AG09309 (cell line): ENCODE measurements at regions not wholly inside any gene's neighbourhood (a gene's known extent, or its start where the extent isn't known, plus 50 kb on each side); places are given as distances from the start of the nearest gene placed in this dataset.

Experiments used
- DNase-seq: peaks from one replicate; pipeline ENCODE4 v3.0.0-alpha.2; 2010; ENCODE audit warnings: low read depth
- H3K4me3 ChIP-seq: 2 replicates; pipeline ENCODE4 v1.5.1; 2011; ENCODE audit warnings: mild to moderate bottlenecking, low read depth, low read length, moderate library complexity; ENCODE audit not compliant: control insufficient read depth
- CTCF ChIP-seq: IDR thresholded peaks from 2 replicates; pipeline ENCODE4 v1.5.1; 2011; ENCODE audit warnings: mild to moderate bottlenecking, low read depth, low read length, inconsistent platforms; ENCODE audit not compliant: insufficient read depth, control insufficient read depth; ENCODE audit errors: missing control alignments

- TF ChIP-seq CTCF, result no peak
- DNase-seq, result no peak
- no peak overlapping the region for H3K4me3 ChIP-seq
These were observed 49.9 kb downstream of the RIN2 start for GRCh38 chr20:19807946-19808330.

- no peak for DNase-seq
- TF ChIP-seq CTCF, result no peak
- no peak overlapping the region for H3K4me3 ChIP-seq
These were observed 50.4 kb downstream of the RIN2 start for GRCh38 chr20:19808498-19808897.

GRCh38 chr20:19809505-19809904, 51.4 kb downstream of the RIN2 start:
- no peak overlapping the region for H3K4me3 ChIP-seq
- DNase-seq, result no peak
- TF ChIP-seq CTCF, result no peak

- DNase-seq, result no peak
- no peak overlapping the region for H3K4me3 ChIP-seq
- TF ChIP-seq CTCF, result no peak
These were observed 53.2 kb downstream of the RIN2 start for GRCh38 chr20:19811231-19811630.

GRCh38 chr20:19812056-19812455, 54.0 kb downstream of the RIN2 start:
- no peak for DNase-seq
- H3K4me3 ChIP-seq, result no peak overlapping the region
- no peak for TF ChIP-seq CTCF

- no peak for TF ChIP-seq CTCF
- DNase-seq, result no peak
- H3K4me3 ChIP-seq, result no peak overlapping the region
These were observed 54.6 kb downstream of the RIN2 start for GRCh38 chr20:19812696-19813095.
